Brain pericyte (primary cell): ENCODE measurements at regions not wholly inside any gene's neighbourhood (a gene's known extent, or its start where the extent isn't known, plus 50 kb on each side); places are given as distances from the start of the nearest gene placed in this dataset.

ENCODE experiments used
- DNase-seq: peaks from one replicate; pipeline ENCODE4 v3.0.0-alpha.2; 2012; ENCODE audit warnings: low read depth, low spot score

DNA sequence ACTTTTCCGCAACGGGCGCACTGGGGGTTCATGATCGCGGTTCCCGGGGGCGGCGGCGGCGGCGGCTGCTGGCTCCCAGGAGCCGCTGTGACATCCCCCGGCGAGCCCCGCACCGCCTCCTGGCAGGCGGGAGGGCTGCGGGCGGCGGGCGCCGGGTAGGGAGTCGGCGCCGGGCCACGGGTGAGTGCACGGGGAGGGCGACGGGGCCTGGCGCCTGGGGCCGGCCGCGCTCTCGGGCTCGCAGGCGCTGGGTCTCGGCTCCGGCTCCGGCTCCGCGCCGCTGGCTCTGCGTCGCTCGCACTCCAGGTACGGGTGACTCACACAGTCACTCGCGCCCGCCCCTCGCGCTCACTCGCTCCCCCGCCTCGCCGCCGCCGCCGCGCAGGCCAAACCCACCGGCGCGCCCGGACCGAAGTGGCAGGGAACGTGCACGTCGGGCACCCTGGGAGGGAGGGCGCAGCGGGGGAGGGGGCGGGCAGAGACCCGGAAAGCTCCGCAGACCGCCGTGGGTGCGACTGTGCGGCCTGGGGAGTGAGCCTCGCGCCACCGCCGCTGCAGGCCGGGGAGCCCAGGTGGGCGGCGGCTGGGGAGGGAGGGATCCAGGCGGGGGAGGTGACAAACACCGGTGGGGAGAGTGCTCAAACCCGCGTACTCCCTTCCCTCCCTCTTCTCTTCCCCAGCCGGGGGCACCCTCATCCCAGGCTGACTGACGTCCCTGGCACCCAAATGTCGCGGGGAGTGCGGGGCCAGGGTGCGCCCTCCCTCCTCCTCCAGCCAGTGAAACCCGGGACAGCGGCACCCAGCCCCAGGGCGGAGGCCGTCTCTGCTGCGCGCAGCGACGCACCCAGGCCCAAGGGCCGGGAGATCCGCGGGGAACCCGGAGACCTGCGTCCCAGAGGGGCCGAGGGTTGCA is 276.9 kb upstream of the NEBL start:
- no peak for DNase-seq

- DNase-seq: no peak
Observed at GRCh38 chr10:21172930-21173801, 276.1 kb upstream of the NEBL start.

DNA sequence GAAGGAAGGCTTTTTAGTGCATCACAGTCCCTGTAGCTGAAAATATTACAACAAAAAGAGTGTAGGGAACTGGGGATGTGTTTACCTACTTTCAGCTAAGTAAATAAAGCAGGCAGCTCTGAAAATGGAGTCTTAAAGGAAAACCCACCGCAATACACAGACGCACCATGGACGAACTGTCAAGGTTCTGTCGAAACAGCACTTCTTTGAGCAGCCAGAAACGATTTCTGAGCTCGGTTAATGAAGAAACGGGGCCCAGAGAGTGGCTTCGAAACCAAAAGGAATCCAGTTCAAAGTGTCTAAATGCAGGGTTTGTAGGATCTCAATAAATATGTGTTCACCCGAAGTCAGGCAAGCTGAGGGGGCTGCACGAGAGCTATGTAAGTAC is 275.4 kb upstream of the NEBL start:
- no peak for DNase-seq

- DNase-seq: no peak
Observed at GRCh38 chr10:21171936-21172541, 274.9 kb upstream of the NEBL start.

DNA sequence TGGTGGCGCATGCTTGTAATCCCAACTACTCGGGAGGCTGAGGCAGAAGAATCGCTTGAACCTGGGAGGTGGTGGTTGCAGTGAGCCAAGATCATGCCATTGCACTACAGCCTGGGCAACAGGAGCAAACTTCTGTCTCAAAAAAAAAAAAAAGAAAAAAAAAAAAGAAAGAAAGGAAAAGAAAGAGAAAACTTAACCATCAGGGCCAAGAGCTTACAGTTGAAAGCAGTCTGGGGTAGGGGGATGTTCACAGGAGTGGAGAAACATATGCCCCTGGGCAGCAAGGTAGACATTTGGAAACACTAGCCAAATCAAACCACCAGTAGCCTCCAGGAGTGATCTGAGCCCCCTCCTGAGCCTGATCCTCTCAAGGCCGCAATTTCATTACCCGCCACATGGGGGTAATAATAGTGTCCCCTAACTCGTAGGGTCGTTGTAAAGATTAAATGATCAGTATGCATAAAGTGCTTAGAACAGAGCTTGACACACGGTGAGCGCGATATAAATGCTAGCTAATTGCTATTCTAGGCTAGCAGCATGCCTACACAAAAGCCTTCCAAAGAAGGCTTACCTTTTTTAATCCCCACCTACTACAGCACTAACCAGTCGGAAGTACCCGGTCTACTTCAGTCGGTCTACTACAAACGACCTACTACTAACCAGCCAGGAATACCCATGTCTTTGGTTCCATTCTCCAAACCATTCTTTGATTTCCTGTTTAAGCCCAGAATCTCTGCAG is 274.3 kb upstream of the NEBL start:
- DNase-seq: no peak

DNA sequence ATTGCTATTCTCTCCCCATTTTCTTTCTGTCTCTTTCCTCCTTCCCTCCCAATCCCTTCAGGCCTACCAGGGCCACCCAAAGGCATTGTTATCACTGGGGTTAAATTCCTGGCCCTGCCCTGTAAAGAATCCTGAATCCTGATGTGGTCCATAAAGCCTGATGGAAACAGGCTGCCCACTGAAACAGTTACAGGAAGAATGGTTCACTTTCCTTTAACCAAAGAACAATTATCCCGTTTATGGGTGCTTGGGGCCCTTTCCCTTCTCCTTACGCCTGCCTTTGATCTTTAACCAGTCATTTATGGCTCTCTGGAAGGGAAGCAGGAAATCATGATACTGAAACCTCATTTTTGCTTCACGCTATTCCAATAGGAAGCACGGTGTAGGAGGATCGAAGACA is 273.1 kb upstream of the NEBL start:
- DNase-seq: no peak

DNA sequence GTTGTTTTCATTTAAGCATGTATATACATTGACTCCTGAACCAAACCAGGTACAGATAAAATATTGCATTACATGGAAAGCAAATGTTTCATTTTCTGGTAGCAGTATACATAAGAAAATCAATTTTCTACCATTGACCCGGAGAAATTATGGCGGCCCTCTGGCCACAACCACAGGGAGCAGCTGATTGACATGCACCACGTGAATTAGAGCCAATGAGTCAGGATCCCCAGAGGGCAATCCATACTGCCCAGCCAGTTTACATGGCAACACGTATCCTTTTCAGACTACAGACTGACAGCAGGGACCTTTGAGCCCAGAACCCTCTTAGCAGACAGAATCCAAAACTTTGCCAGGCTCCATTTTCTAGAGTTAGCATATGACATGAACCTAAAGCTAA is 272.2 kb upstream of the NEBL start:
- no peak for DNase-seq

GRCh38 chr10:21167288-21168010 is 270.3 kb upstream of the NEBL start:
- DNase-seq: no peak

DNA sequence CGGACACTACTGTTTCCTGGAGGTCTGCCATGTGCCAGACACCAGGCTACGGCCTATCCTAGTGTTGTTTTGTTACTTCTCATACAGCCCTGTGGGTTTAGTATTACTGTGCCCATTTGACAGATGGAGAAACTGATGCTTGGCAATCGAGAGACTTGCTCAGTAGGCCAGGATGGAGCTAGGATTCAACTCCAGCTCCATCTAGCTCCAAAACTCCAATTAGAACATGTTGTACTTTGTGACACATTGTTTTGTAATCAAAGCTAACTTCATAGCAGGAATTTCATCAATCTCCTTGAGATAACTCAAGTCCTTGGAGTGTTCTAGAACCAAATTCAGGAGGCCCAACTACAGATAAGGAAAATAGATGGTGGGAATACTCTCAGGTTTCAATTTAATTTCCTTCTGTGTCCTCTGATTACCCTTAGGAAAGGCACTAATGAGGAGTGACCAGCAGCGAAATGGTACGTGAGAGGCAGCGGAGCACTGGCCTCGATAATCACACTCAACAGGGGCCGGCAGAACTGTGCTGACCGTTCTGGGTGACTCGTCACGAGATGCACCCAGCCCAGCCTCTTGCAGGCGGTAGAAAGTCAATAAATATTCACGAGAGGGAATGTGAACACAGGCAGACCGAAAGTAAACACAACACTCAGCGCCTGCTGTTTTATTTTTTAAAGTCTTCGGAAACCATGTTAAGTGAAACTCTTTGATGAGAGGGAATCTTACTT is 269.6 kb upstream of the NEBL start:
- no peak for DNase-seq

DNA sequence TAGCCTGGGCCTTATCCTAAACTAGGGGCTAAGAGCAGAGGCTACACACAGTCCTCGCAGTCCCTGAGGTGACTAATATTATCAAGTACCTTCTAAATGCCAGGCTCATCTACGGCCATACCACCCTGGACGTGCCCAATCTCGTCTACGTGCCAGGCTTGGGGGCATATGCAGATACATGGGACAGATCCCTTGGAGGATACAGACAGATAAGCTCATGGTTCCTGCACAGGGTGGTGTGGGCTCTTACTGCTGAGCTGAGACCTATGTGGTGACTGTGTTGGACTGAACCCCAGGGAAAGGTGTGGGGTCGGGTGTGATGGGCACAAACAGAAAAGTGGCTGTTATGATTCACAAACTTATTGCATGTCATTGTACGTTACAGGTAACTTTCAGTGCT is 268.4 kb upstream of the NEBL start:
- DNase-seq: no peak

DNA sequence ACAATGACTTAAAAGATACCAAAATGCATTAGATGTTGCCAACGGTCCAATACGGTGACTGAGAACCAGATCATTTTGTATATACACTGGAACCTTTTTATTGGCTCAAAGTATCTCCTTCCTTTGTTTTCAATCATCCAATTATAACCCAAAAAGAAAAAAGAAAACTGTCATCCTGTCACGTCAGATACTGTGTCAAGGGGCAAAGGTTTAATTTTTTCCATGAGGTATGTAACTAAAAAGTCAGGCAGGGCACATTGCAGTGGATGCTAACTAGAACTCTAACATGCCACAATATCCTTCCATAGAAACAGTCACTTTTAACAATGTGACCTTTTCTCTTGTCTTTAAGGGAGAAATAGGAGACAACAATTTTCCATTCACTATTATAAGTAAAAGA is 267.6 kb upstream of the NEBL start:
- DNase-seq: no peak

- no peak for DNase-seq
Observed at GRCh38 chr10:21162948-21163347, 265.8 kb upstream of the NEBL start.

- no peak for DNase-seq
Observed at GRCh38 chr10:21161647-21162046, 264.5 kb upstream of the NEBL start.

- no peak for DNase-seq
Observed at GRCh38 chr10:21161090-21161625, 264.0 kb upstream of the NEBL start.

- DNase-seq: no peak
Observed at GRCh38 chr10:21160116-21160515, 263.0 kb upstream of the NEBL start.

DNA sequence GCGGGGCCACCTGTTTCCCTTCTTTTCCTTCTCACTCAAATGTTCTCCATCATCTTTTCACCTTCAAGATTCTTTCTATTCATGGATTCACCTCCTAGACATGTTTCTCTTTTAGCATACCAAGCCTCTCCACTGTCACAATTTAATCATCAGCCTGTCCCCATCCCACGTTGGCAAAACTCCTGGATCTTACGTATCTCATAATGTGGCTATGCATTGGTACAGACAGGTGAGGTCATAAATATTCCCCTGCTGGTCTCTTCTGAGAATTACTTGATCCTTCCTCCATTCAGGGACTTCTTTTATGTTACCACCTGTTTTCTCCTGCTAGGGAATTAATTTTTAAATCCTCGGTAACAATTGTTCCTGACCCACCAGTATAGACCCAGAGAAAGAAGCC is 262.6 kb upstream of the NEBL start:
- no peak for DNase-seq

DNA sequence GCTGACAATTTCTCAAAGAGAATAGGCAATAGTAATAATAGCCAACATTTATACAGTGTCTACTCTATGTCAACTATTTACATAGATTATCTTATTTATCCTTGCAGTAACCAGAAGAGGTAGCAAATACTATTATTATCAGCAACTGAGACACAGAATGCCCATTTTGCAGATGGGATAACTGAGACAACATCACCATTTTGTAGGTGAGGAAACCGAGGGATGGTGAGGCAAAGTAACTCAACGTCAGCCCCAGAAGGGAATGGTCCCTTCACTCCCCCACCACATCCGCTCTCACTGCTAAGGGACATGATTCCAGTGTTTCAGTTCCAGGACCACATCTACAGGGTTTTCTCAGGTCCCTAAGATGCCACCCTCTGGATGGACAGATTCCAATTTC is 261.2 kb upstream of the NEBL start:
- no peak for DNase-seq

DNA sequence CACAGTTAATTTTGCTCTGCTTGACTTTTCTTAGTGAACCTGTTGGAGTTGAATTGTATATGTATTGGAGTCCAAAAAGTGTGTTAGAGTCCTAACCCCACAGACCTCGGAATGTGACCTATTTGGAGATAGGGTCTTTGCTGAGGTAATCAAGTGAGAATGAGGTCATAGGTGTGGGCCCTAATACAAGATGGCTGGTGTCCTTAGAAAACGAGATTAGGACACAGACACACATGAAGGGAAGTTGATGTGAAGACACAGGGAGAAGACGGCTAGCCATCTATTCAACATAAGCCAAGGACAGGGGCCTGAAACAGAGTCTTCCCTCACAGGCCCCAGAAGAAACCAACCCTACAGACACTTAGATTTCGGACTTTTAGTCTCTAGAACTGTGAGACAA is 260.6 kb upstream of the NEBL start:
- DNase-seq: no peak

- no peak for DNase-seq
Observed at GRCh38 chr10:21150166-21150565, 253.1 kb upstream of the NEBL start.

DNA sequence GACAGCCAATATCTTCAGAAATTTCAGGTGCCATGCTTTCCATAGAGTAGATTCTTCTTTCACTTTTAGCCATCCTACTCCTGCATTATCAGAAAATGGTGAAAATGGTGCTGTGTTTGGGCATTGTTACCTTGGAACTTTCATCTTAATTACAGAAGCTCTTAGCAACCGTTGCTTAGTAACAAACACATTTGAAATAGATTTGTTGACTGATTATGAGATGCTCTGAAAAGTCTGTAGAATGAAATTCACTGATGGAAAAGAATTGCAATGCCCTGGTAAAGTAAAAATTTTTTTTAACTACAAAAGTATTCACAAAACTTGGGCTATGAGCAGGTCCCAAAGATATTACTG is 249.3 kb upstream of the NEBL start:
- no peak for DNase-seq
